COLO829 (cell line): ENCODE measurements at regions not wholly inside any gene's neighbourhood (a gene's known extent, or its start where the extent isn't known, plus 50 kb on each side); places are given as distances from the start of the nearest gene placed in this dataset.

Experiments
- DNase-seq: peaks from one replicate; pipeline ENCODE4 v3.0.0; 2012; ENCODE audit warnings: low spot score

- no peak for DNase-seq
Measured at GRCh38 chr5:174412374-174412773, 312.0 kb upstream of the MSX2 start.

- DNase-seq: no peak
Measured at GRCh38 chr5:174412941-174413340, 311.4 kb upstream of the MSX2 start.

GRCh38 chr5:174413567-174414314 lies 310.6 kb upstream of the MSX2 start:
- DNase-seq: no peak

GRCh38 chr5:174414315-174414710 lies 310.1 kb upstream of the MSX2 start:
- DNase-seq: no peak

GRCh38 chr5:174418809-174419539 lies 305.4 kb upstream of the MSX2 start:
- DNase-seq: no peak

- peak; percentile 66 for DNase-seq
Measured at GRCh38 chr5:174419540-174420132, 304.7 kb upstream of the MSX2 start.

- DNase-seq: no peak
Measured at GRCh38 chr5:174420651-174421407, 303.6 kb upstream of the MSX2 start.

GRCh38 chr5:174421408-174421805 lies 303.0 kb upstream of the MSX2 start:
- no peak for DNase-seq

- DNase-seq: no peak
Measured at GRCh38 chr5:174423558-174423957, 300.8 kb upstream of the MSX2 start.

- DNase-seq: peak; percentile 51
Measured at GRCh38 chr5:174424219-174425053, 299.9 kb upstream of the MSX2 start.

GRCh38 chr5:174425271-174425963 lies 299.0 kb upstream of the MSX2 start:
- DNase-seq: no peak

GRCh38 chr5:174425964-174426290 lies 298.5 kb upstream of the MSX2 start:
- DNase-seq: no peak

- DNase-seq: no peak
Measured at GRCh38 chr5:174426388-174426787, 298.0 kb upstream of the MSX2 start.

GRCh38 chr5:174426851-174427250 lies 297.5 kb upstream of the MSX2 start:
- no peak for DNase-seq

- DNase-seq: no peak
Measured at GRCh38 chr5:174427304-174427703, 297.1 kb upstream of the MSX2 start.

- DNase-seq: no peak
Measured at GRCh38 chr5:174428895-174429294, 295.5 kb upstream of the MSX2 start.

- DNase-seq: no peak
Measured at GRCh38 chr5:174430940-174431339, 293.4 kb upstream of the MSX2 start.

- DNase-seq: no peak
Measured at GRCh38 chr5:174431504-174431903, 292.9 kb upstream of the MSX2 start.

GRCh38 chr5:174433098-174433497 lies 291.3 kb upstream of the MSX2 start:
- DNase-seq: no peak

- no peak for DNase-seq
Measured at GRCh38 chr5:174436750-174437149, 287.6 kb upstream of the MSX2 start.
